ENCODE measurements at regions not wholly inside any gene's neighbourhood (a gene's known extent, or its start where the extent isn't known, plus 50 kb on each side); places are given as distances from the start of the nearest gene placed in this dataset.

GRCh38 chr17:43334738-43335402 lies 63.9 kb upstream of the ARL4D start (continued):
- TF ChIP-seq PBX2 (CRISPR knock-in tag; IDR thresholded peaks at IDR 0.05; ENCODE audit: low read depth) (no peak), PBX2 (tag; conservative IDR thresholded peaks at IDR 0.05; ENCODE audit: low read depth) (0 out of 2 replicates have a peak, but pooled peaks have one; percentile 25), IRF2 (CRISPR knock-in tag; IDR thresholded peaks at IDR 0.05) (no peak)

GRCh38 chr17:43333433-43333943 lies 65.3 kb upstream of the ARL4D start:
- H4K20me1 ChIP-seq (replicated peaks; ENCODE audit: control insufficient read depth, insufficient read depth, low read length) = no peaks in the 10 kb centered on the region
- WGBS (ENCODE audit: insufficient coverage, low coverage, missing lambda C conversion rate) = 42% methylated on average over 11 of the region's 12 CpGs
- H3K4me3 ChIP-seq = no peak overlapping the region
- H3K4me2 ChIP-seq (ENCODE audit: insufficient read depth, low read length) = no peak overlapping the region
- intact Hi-C loops (cut with micrococcal nuclease) = no loop called here
- H3K27ac ChIP-seq (ENCODE audit: extremely low read depth, low read depth, low read length) = no peak overlapping the region
- no peak for DNase-seq (ENCODE audit: extremely low read depth in 1 of 4, low spot score in 3 of 4)
- no peaks in the 10 kb centered on the region for H3K36me3 ChIP-seq (ENCODE audit: control insufficient read depth, insufficient read depth, low read length)
- BruUV-seq (replicated peaks) = no TSS peak
- no peak overlapping the region for H3K9ac ChIP-seq (ENCODE audit: insufficient read depth in 1 of 2, low read depth in 2 of 2, low read length in 2 of 2)
- POLR2A ChIA-PET = interaction anchor here (0.9 to 1.1 kb wide), 3 partner anchors 18 to 332 kb away, joined by 3 to 6 read pairs (median 3); no protein-coding TSS in a partner anchor
- H3K9me3 ChIP-seq (replicated peaks; ENCODE audit: control insufficient read depth, insufficient read depth, low read depth, low read length) = no peaks in the 10 kb centered on the region
- H3K4me1 ChIP-seq (replicated peaks in 1 of 2; ENCODE audit: control insufficient read depth in 2 of 2, insufficient read depth in 2 of 2, low read length in 2 of 2) = no peaks in the 10 kb centered on the region; a peak in 1 of 5 replicates
- no peaks in the 10 kb centered on the region for H3K79me2 ChIP-seq (ENCODE audit: control insufficient read depth, insufficient read depth, low read length)
- CTCF ChIA-PET (ENCODE audit: low intra/inter-chr PET ratio) = interaction anchor here (1.8 kb wide), 1 partner anchor 23 kb away, joined by 10 read pairs; no protein-coding TSS in a partner anchor
- no peaks in the 10 kb centered on the region; a peak in 1 of 5 replicates for H3K27me3 ChIP-seq (ENCODE audit: control insufficient read depth in 2 of 2, insufficient read depth in 2 of 2, low read length in 2 of 2)
- no peaks in the 10 kb centered on the region for H3K9me1 ChIP-seq (ENCODE audit: control insufficient read depth, insufficient read depth, low read length)
- TF ChIP-seq XRCC5 (IDR thresholded peaks at IDR 0.05; ENCODE audit: low read depth, low read length) = no peak
- TF ChIP-seq TBL1XR1 (IDR thresholded peaks at IDR 0.05; ENCODE audit: low read length in 2 of 2) = no peak
- no peak for TF ChIP-seq SNAPC5 (CRISPR knock-in tag; IDR thresholded peaks at IDR 0.05)
- TF ChIP-seq MXI1 (IDR thresholded peaks at IDR 0.05; ENCODE audit: low read depth, low read length) = no peak
- TF ChIP-seq USF2 (CRISPR knock-in tag; IDR thresholded peaks at IDR 0.05) = peak; percentile 58
- no peak for TF ChIP-seq ZEB2 (IDR thresholded peaks at IDR 0.05)
- no peak for TF ChIP-seq SNRNP70 (optimal IDR thresholded peaks at IDR 0.05; ENCODE audit: low read depth, low read length)
- no peak for TF ChIP-seq BCL6 (CRISPR knock-in tag; IDR thresholded peaks at IDR 0.05)
- no peak for TF ChIP-seq ZNF140 (CRISPR knock-in tag; IDR thresholded peaks at IDR 0.05)
- no peak overlapping the region for H2AFZ ChIP-seq (ENCODE audit: low read depth, low read length)
- in situ Hi-C loops (cut with MboI) = no loop called here
- no peak for FAIRE-seq
- no peak for ATAC-seq
